IMR-90 (cell line): ENCODE measurements at regions not wholly inside any gene's neighbourhood (a gene's known extent, or its start where the extent isn't known, plus 50 kb on each side); places are given as distances from the start of the nearest gene placed in this dataset.
A peak's percentile ranks its signal among the peaks of the same experiment; 100 is the strongest.

Experiments
- ATAC-seq: fragments of 200-7000 bp; cut with Tn5 transposase; 2 replicates; pipeline ENCODE4 v1.9.1; 2020; ENCODE audit warnings: low read depth, mild to moderate bottlenecking, moderate library complexity
- BruUV-seq: library from RNA; stranded (reverse); fragments of 400-500 nt; replicated peaks from 2 replicates; lab custom pipeline; 2021; lab: Mats Ljungman, UMichigan
- CTCF ChIA-PET: fragments of 300-600 bp; formaldehyde crosslinking; extraction: SDS; loops from one replicate; lab custom pipeline; 2021; ENCODE audit warnings: antibody characterized with exemption; lab: Yijun Ruan, JAX
- POLR2A ChIA-PET: fragments of 300-600 bp; sonication (Branson Sonifier 250); formaldehyde crosslinking; loops from one replicate; lab custom pipeline; 2022; ENCODE audit warnings: antibody characterized with exemption; ENCODE audit not compliant: unreplicated experiment; lab: Charles Lee
- DNase-seq: peaks from one replicate; pipeline ENCODE4 v3.0.0; 2013
- H2AFZ ChIP-seq: replicated peaks from 2 replicates; pipeline ENCODE3; 2013; ENCODE audit warnings: low read length, mild to moderate bottlenecking; ENCODE audit not compliant: poor library complexity
- H2AK5ac ChIP-seq: 2 replicates; pipeline ENCODE4 v1.6.1; 2013; ENCODE audit warnings: low read depth, low read length, inconsistent platforms
- H2AK9ac ChIP-seq: replicated peaks from 2 replicates; pipeline ENCODE3; 2013; ENCODE audit warnings: mild to moderate bottlenecking, low read depth, low read length, moderate library complexity; ENCODE audit not compliant: poor library complexity
- H2BK120ac ChIP-seq: 2 replicates; pipeline ENCODE4 v1.6.1; 2013; ENCODE audit warnings: low read depth, low read length, inconsistent platforms
- H2BK15ac ChIP-seq: 3 replicates; pipeline ENCODE4 v1.6.1; 2013; ENCODE audit warnings: low read depth, low read length, inconsistent platforms
- H2BK20ac ChIP-seq: 2 replicates; pipeline ENCODE4 v1.6.1; 2013; ENCODE audit warnings: low read depth, mild to moderate bottlenecking, inconsistent platforms, low read length, moderate library complexity
- H2BK5ac ChIP-seq: 2 replicates; pipeline ENCODE4 v1.6.1; 2013; ENCODE audit warnings: mild to moderate bottlenecking, low read depth, low read length, inconsistent platforms; ENCODE audit not compliant: poor library complexity, severe bottlenecking
- H3K14ac ChIP-seq: replicated peaks from 2 replicates; pipeline ENCODE4 v1.6.1; 2013; ENCODE audit warnings: low read depth, low read length, inconsistent platforms
- H3K18ac ChIP-seq: 2 replicates; pipeline ENCODE4 v1.6.1; 2013; ENCODE audit warnings: low read depth, low read length, control low read depth
- H3K23ac ChIP-seq: 2 replicates; pipeline ENCODE4 v1.6.1; 2013; ENCODE audit warnings: low read depth, low read length, inconsistent platforms
- H3K27ac ChIP-seq: 2 replicates; pipeline ENCODE4 v1.5.1; 2013; ENCODE audit warnings: mild to moderate bottlenecking, control low read depth, low read length; ENCODE audit not compliant: insufficient read depth
- H3K27me3 ChIP-seq: 2 replicates; pipeline ENCODE4 v1.6.1; 2013; ENCODE audit warnings: low read length; ENCODE audit not compliant: control insufficient read depth, insufficient read depth
- H3K36me3 ChIP-seq: 2 replicates; pipeline ENCODE4 v1.6.1; 2013; ENCODE audit warnings: low read length, mixed read lengths; ENCODE audit not compliant: control insufficient read depth, insufficient read depth
- H3K4ac ChIP-seq: 2 replicates; pipeline ENCODE4 v1.6.1; 2013; ENCODE audit warnings: low read depth, low read length, inconsistent platforms
- H3K4me1 ChIP-seq: 2 replicates; pipeline ENCODE4 v1.6.1; 2013; ENCODE audit warnings: low read length, mixed read lengths; ENCODE audit not compliant: control insufficient read depth, insufficient read depth
- H3K4me2 ChIP-seq: 2 replicates; pipeline ENCODE4 v1.6.1; 2013; ENCODE audit warnings: low read depth, mild to moderate bottlenecking, control low read depth, low read length, moderate library complexity
- H3K4me3 ChIP-seq: 2 replicates; pipeline ENCODE4 v1.5.1; 2013; ENCODE audit warnings: low read depth, mild to moderate bottlenecking, control low read depth, low read length, moderate library complexity; ENCODE audit not compliant: insufficient read depth
- H3K56ac ChIP-seq: 2 replicates; pipeline ENCODE4 v1.6.1; 2013; ENCODE audit warnings: low read length, inconsistent platforms; ENCODE audit not compliant: insufficient read depth; ENCODE audit errors: extremely low read depth
- H3K79me1 ChIP-seq, 2 experiments: 2 replicates each; pipeline ENCODE4 v1.6.1; 2013; ENCODE audit warnings: low read length in 2 of 2, inconsistent platforms in 1 of 2, low read depth in 1 of 2
- H3K9ac ChIP-seq: 2 replicates; pipeline ENCODE4 v1.6.1; 2013; ENCODE audit warnings: low read depth, low read length, control low read depth
- H3K9me1 ChIP-seq: 2 replicates; pipeline ENCODE4 v1.6.1; 2013; ENCODE audit warnings: low read length, inconsistent platforms; ENCODE audit not compliant: insufficient read depth
- H3K9me3 ChIP-seq: 2 replicates; pipeline ENCODE4 v1.6.1; 2013; ENCODE audit warnings: low read length; ENCODE audit not compliant: control insufficient read depth, insufficient read depth
- H4K20me1 ChIP-seq: 2 replicates; pipeline ENCODE4 v1.6.1; 2013; ENCODE audit warnings: low read length, inconsistent platforms; ENCODE audit not compliant: insufficient read depth
- H4K5ac ChIP-seq: 2 replicates; pipeline ENCODE4 v1.6.1; 2013; ENCODE audit warnings: mild to moderate bottlenecking, low read depth, low read length, control low read depth
- H4K8ac ChIP-seq, 2 experiments: 2 replicates each; pipeline ENCODE4 v1.6.1; 2013; ENCODE audit warnings: low read depth in 2 of 2, low read length in 2 of 2, control low read depth in 1 of 2, inconsistent platforms in 1 of 2
- H4K91ac ChIP-seq: 2 replicates; pipeline ENCODE4 v1.6.1; 2013; ENCODE audit warnings: low read depth, low read length, inconsistent platforms; ENCODE audit not compliant: insufficient read depth
- BHLHE40 ChIP-seq: fragments of 150-350 bp; IDR thresholded peaks from 2 replicates; pipeline ENCODE4 v1.6.1; 2016; ENCODE audit warnings: mild to moderate bottlenecking, low read depth, low read length
- FOS ChIP-seq: fragments of 150-350 bp; IDR thresholded peaks from 2 replicates; pipeline ENCODE4 v1.6.1; 2016; ENCODE audit warnings: low read depth, low read length
- MAFK ChIP-seq: IDR thresholded peaks from 2 replicates; pipeline ENCODE4 v1.6.1; 2012; ENCODE audit warnings: low read depth, low read length, improper control_type of control experiment
- MXI1 ChIP-seq: IDR thresholded peaks from 2 replicates; pipeline ENCODE4 v1.6.1; 2012; ENCODE audit warnings: low read depth, mild to moderate bottlenecking, low read length, moderate library complexity, borderline replicate concordance
- POLR2A ChIP-seq: IDR thresholded peaks from 2 replicates; pipeline ENCODE4 v1.6.1; 2012; ENCODE audit warnings: mild to moderate bottlenecking, low read depth, low read length
- RFX5 ChIP-seq: IDR thresholded peaks from 2 replicates; pipeline ENCODE4 v1.8.0; 2012; ENCODE audit warnings: low read depth, mild to moderate bottlenecking, low read length, moderate library complexity
- SMC3 ChIP-seq: fragments of 150-350 bp; IDR thresholded peaks from 2 replicates; pipeline ENCODE4 v1.6.1; 2016; ENCODE audit warnings: low read depth, mild to moderate bottlenecking, antibody characterized with exemption, low read length, moderate library complexity
- WGBS, 2 experiments: methylation state at CpG; one replicate each; pipeline versions ENCODE4 v1.1.5 to v1.1.7; 2013; ENCODE audit warnings: missing lambda C conversion rate in 2 of 2; ENCODE audit not compliant: insufficient read length in 1 of 2; ENCODE audit errors: extremely low coverage in 2 of 2; 5-methylcytosine and 5-hydroxymethylcytosine counted together
- dilution Hi-C: fragments of 300-500 bp; cut with HindIII; formaldehyde crosslinking; loops from one replicate; pipeline ENCODE4 v1.14.3; 2018; ENCODE audit warnings: low sequenced_read_pairs; ENCODE audit not compliant: unreplicated experiment
- in situ Hi-C: fragments of 300-500 bp; cut with MboI; formaldehyde crosslinking; loops from 3 replicates; pipeline ENCODE4 v1.14.3; 2019; ENCODE audit warnings: low sequenced_read_pairs, inconsistent platforms, mixed read lengths
- intact Hi-C: fragments of 100-400 bp; cut with micrococcal nuclease; formaldehyde crosslinking; loops from 2 replicates; pipeline ENCODE4 v1.10.0; 2022
- TF ChIP-seq, protein P1 (sequence below): fragments of 150-350 bp; IDR thresholded peaks from 2 replicates; pipeline ENCODE4 v1.6.1; 2017; ENCODE audit warnings: mild to moderate bottlenecking, antibody characterized with exemption, low read length, low read depth
- TF ChIP-seq, protein P2 (sequence below): conservative IDR thresholded peaks from 2 replicates; pipeline ENCODE4 v1.5.1; 2012; ENCODE audit warnings: mild to moderate bottlenecking, low read depth, low read length, improper control_type of control experiment

DNA sequence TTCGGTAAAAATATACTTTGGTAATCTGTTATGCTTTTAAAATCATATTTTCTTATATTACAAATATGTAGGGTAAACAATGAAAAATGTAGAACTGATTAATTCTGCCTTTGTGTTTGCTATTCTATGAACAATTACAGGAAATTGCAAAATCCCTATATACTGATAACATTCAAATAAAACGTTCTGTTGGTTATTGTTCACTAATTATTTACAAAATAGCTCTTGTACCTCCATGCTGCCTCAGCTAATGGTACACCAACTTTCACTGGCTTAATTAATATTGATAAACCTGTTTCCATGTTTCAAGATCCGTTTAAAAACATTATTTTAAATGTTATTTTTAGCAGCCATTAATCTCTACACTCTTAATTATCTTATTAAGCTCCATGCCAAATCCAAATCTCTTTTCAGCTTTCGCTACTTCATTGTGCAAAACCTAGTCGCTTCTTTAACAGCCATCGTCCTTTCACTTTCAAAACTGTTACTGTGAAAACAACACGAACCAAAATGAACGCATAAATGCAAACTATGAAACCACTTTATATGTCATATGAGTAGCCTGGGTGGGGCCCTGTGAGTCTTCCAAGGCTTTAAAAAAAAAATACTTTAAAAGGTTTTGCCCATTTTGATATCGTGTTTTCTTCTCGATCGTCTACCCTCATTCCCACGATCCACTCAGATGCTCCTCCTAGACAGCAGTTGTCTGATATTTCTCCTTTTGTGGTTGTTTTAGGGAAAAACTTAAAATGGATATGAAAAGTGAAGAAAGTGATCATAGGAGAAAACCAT is 807.1 kb downstream of the USP25 start:
- H2AK9ac ChIP-seq, result no peak overlapping the region
- H3K9me1 ChIP-seq, result 0 out of 2 replicates have a peak, but pooled peaks cover 3% of the 10 kb centered on the region
- H2BK20ac ChIP-seq, result peak overlapping the region; percentile 5; the same call in 1 of the 2 replicates
- H2BK120ac ChIP-seq, result no peak overlapping the region; the same call in 1 of the 2 replicates
- H4K5ac ChIP-seq, result no peak overlapping the region
- no peak overlapping the region; a peak in 1 of 4 replicates for H4K8ac ChIP-seq
- no peak overlapping the region for H3K14ac ChIP-seq
- no peaks in the 10 kb centered on the region for H4K20me1 ChIP-seq
- no peak overlapping the region for H2BK5ac ChIP-seq
- ChIA-PET CTCF (no interaction called here), POLR2A (no interaction called here)
- peak; percentile 6 for DNase-seq
- H3K9me3 ChIP-seq, result no peaks in the 10 kb centered on the region
- dilution Hi-C loops, result no loop called here
- BruUV-seq, result no TSS peak
- no peak overlapping the region for H3K23ac ChIP-seq
- H3K27ac ChIP-seq, result no peak overlapping the region
- H4K91ac ChIP-seq, result no peak overlapping the region
- H2AK5ac ChIP-seq, result no peak overlapping the region
- no peaks in the 10 kb centered on the region for H3K36me3 ChIP-seq
- in situ Hi-C loops, result no loop called here
- H3K4me1 ChIP-seq, result peaks cover 3% of the 10 kb centered on the region; the same call in 1 of the 2 replicates
- WGBS, 2 experiments, result no CpG with 5 or more reads among the region's 12 CpGs
- no peak overlapping the region for H2AFZ ChIP-seq
- no peak for ATAC-seq
- H3K27me3 ChIP-seq, result no peaks in the 10 kb centered on the region
- H3K4ac ChIP-seq, result no peak overlapping the region
- H3K4me2 ChIP-seq, result peak overlapping the region; percentile 36; the same call in 1 of the 2 replicates
- H3K4me3 ChIP-seq, result peak overlapping the region; percentile 56
- peak overlapping the region; percentile 47; the same call in 1 of the 2 replicates for H3K18ac ChIP-seq
- 0 out of 2 replicates have a peak overlapping the region, but pooled peaks have one; percentile 16 for H3K56ac ChIP-seq
- no peak overlapping the region for H3K9ac ChIP-seq
- intact Hi-C loops, result loop anchor here (5.0 kb wide), 1 partner anchor 35 kb away; no protein-coding TSS in a partner anchor
- no peak overlapping the region for H2BK15ac ChIP-seq
- no peaks in the 10 kb centered on the region for H3K79me1 ChIP-seq
- TF ChIP-seq RFX5 (no peak), MAFK (no peak), BHLHE40 (no peak), POLR2A (no peak), SMC3 (no peak), FOS (no peak), MXI1 (no peak)
- TF ChIP-seq, protein P1, sequence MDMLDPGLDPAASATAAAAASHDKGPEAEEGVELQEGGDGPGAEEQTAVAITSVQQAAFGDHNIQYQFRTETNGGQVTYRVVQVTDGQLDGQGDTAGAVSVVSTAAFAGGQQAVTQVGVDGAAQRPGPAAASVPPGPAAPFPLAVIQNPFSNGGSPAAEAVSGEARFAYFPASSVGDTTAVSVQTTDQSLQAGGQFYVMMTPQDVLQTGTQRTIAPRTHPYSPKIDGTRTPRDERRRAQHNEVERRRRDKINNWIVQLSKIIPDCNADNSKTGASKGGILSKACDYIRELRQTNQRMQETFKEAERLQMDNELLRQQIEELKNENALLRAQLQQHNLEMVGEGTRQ, result no peak
- TF ChIP-seq, protein P2, sequence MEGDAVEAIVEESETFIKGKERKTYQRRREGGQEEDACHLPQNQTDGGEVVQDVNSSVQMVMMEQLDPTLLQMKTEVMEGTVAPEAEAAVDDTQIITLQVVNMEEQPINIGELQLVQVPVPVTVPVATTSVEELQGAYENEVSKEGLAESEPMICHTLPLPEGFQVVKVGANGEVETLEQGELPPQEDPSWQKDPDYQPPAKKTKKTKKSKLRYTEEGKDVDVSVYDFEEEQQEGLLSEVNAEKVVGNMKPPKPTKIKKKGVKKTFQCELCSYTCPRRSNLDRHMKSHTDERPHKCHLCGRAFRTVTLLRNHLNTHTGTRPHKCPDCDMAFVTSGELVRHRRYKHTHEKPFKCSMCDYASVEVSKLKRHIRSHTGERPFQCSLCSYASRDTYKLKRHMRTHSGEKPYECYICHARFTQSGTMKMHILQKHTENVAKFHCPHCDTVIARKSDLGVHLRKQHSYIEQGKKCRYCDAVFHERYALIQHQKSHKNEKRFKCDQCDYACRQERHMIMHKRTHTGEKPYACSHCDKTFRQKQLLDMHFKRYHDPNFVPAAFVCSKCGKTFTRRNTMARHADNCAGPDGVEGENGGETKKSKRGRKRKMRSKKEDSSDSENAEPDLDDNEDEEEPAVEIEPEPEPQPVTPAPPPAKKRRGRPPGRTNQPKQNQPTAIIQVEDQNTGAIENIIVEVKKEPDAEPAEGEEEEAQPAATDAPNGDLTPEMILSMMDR, result no peak
